GM19468 (cell line): ENCODE measurements at regions not wholly inside any gene's neighbourhood (a gene's known extent, or its start where the extent isn't known, plus 50 kb on each side); places are given as distances from the start of the nearest gene placed in this dataset.
"Not testable (repeated sequence)": the region's sequence is repeated elsewhere in the genome, so short reads cannot be mapped to it uniquely, and the experiment has no call there.

Experiments used
- ATAC-seq: cut with Tn5 transposase; IDR thresholded peaks from one replicate; pipeline ENCODE4 v1.9.1; 2021; ENCODE audit warnings: mild to moderate bottlenecking, moderate library complexity, moderate number of reproducible peaks; ENCODE audit not compliant: unreplicated experiment; ENCODE audit errors: extremely low read depth

DNA sequence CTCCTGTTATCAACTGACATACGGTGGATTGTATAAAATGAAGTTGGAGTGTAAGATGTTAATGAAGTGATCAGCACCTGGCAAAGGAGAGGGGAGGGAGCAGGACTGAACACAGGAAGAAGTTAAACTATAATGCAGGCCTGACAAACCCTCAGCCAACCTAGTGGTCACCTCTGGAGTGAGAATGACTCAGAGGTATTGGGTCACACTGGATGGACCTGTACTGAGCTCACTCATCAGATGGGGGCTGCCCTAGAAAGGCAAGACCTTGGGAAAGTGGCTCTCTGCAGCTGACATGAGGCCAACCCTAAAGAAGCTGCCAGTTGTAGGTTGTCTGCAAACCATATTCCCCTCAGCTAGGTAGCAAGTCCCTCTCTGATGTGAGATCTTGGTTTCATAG lies 193.3 kb upstream of the HTR1E start:
- no peak for ATAC-seq

DNA sequence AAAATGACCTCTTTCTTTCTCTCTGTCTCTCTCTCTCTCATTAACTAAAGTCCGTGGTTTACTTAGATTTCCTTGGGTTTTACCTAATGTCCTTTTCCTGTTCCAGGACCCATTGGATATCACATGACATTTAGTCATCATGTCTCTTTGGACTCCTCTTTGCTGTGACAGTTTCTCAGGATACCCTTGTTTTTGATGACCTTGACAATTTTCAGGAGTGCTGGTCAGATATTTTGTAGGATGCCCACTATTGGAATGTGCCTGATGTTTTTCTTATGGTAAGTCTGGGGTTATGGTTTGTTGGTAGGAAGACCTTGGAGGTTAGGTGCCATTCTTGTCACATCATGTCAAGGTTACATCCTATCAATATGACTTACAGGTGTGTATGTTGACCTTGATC lies 199.2 kb upstream of the HTR1E start:
- ATAC-seq: no peak

GRCh38 chr6:86731631-86732030 lies 205.7 kb upstream of the HTR1E start:
- ATAC-seq: not testable (repeated sequence)

DNA sequence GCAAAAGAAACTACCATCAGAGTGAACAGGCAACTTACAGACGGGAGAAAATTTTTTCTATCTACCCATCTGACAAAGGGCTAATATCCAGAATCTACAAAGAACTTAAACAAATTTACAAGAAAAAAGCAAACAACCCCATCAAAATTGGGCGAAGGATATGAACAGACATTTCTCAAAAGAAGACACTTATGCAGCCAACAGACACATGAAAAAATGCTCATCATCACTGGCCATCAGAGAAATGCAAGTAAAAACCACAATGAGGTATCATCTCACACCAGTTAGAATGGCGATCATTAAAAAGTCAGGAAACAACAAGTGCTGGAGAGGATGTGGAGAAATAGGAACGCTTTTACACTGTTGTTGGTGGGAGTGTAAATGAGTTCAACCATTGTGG lies 206.6 kb upstream of the HTR1E start:
- ATAC-seq: not testable (repeated sequence)

GRCh38 chr6:86730216-86730615 lies 207.1 kb upstream of the HTR1E start:
- no peak for ATAC-seq

DNA sequence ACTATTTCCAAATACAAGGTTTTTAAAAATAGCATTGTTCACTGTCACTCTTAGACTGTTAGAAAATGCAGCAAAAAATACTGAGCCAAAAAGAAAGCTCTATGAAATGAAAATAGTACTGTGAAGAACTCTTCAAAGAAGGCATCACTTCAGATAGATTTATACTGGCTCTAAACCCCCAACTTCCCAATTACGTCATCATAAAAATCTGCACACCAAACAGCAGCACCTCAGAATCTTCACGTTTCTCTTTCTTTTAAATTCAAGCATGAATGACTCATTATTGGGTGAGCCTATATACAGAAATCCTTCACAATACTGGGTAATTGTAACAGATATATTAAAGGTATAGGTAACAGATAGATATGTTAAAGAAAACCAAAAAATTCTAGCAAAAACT lies 208.4 kb upstream of the HTR1E start:
- ATAC-seq: no peak

DNA sequence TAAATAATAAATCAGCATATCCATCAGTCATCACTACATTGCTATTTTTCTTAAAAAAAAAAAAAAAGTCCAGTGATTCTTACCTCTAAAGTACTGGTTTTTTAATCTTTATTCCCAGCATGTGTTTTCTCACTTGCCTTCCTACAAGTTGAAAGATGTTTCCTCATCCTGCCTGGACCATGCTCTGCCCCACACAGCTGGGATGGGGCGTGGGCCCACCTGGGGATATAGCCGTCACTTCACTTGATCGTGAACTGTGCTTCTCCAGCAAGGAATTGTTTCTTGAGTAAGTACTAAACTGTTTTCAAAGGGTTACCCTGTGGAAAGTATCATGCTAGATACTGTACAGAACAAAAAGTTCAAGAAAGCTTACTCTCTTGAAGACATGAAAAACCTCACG lies 212.6 kb upstream of the HTR1E start:
- no peak for ATAC-seq

GRCh38 chr6:86723729-86724128 lies 213.6 kb upstream of the HTR1E start:
- ATAC-seq: no peak

DNA sequence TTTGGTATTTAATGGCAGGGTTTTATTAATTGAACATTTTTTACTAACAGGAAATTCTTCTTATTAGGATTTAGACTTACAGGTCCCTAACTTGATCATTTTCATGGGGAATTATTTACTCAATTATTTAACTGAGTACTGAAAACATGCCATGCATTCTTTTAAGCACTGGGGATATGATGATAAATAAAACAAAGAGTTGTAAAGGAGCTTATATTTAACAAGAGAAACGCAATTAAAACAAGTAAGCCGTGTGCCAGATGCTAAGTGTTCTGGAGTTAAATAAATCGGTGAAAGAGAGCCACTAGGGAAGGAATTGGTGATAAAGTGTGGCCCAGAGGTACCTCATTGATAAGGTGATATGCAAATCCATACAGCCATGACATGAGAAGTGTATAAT lies 214.2 kb upstream of the HTR1E start:
- ATAC-seq: no peak

GRCh38 chr6:86722131-86722530 lies 215.2 kb upstream of the HTR1E start:
- no peak for ATAC-seq

GRCh38 chr6:86715676-86716075 lies 221.7 kb upstream of the HTR1E start:
- no peak for ATAC-seq

DNA sequence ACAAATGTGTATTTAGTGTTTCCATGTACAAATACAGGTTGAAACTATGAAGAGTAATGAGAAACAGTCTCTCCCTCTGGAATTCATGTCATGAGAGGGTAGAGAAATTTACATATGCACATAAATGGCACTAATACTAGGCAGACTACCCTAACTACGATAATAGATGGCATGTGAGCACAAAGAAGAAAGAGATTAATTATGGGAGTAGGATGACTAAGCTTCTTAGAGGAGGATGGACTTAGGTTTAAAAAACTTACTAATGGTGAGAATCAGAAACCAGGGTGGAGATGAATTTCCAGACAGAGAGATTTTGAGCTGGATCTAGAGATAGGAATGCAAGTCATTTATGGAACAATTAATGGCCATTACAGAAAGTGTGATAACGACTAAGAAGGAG lies 225.3 kb upstream of the HTR1E start:
- ATAC-seq: no peak

DNA sequence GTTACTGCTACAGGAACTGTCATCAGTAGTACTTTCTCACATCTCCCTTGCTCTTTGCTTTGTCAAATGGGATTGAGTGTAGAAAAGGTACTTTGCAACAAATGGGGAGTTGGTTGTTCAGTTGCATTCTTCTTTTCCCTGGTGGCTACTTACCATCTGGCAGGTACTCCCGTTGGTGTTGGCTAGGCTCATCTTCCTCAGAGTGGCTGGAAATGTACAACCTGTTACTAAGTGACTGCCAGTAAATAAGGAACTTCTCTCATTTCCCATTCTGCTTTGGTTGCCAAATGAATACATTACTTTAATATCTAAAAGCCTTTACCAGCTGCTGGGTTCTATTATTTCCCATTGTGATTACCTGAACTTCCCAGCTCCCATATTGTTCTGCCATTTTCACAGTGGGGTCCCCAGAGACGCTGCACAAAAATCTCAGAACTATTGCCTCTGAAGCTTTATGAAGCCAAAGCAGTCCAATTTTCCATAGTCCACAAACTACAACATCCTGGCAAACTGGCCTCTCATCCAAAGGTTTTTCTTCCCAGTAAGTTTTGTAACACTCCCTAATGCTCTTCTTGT lies 229.7 kb upstream of the HTR1E start:
- no peak for ATAC-seq

DNA sequence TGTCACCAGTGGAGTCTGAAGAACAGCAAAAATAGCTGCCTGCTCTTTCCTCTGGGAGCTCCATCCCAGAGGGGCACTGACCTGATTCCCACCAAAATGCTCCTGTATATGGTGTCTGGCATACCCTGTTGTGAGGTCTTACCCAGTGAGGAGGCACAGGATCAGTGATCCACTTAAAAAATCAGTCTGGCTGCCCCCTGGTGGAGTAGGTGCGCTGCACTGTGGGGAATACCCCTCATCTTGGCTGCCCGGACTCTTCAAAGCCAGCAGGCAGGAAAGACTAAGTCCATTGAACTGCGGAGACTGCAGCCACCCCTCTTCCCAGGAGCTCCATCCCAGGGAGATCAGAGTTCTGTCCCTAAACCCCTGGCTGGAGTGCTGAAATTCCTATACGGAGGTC lies 230.9 kb upstream of the HTR1E start:
- no peak for ATAC-seq

DNA sequence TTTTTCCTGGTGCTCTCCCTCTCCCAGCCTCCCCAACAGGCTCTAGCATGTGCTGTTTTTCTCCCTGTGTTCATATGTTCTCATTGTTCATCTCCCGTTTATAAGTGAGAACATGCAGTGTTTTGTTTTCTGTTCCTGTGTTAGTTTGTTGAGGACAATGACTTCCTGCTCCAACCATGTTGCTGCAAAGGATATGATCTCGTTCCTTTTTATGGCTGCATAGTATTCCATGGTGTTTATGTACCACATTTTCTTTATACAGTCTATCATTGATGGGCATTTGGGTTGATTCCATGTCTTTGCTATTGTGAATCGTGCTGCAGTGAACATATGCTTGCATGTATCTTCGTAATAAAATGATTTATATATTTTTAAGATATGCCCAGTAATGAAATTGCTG lies 236.1 kb upstream of the HTR1E start:
- ATAC-seq: not testable (repeated sequence)

DNA sequence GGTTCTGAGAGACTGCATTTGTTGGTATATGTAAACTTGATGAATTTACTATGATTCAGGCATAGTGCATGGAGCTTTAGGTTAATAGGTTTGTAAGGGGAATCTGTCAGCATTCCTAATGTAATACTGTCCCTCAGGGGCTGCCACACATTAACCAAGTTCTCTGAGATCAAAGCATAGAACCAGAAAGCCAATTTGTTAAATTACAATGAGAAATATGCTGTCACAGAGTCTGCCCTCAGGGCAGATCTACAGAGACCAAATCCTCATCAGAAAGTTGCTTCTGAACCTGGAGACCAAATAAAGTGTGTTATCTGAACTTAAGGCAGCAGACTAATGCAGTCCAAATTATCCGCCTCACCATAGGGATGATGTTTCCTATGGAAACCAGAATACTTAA lies 250.8 kb upstream of the HTR1E start:
- no peak for ATAC-seq

DNA sequence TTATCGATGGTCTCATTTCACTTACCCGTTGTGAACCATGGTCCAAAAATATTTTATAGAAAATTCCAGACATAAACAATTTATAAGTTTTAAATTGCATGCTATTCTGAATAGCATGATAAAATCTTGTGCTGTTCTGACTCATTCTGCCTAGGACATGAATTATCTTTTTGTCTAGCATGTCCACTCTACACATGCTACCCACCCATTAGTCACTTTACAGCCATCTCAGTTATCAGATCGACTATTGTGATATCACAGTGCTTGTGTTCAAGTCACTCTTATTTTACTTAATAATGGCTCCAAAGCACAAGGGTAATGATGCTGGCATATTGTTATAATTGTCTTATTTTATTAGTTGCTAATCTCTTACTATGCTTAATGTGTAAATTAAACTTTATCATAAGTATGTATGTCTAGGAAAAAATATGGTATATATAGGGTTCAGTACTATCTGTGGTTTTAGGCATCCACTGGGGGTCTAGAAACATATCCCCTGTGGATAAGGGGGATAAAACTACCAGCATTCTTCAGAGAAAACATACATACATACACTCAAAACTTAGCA lies 252.0 kb upstream of the HTR1E start:
- ATAC-seq: no peak

DNA sequence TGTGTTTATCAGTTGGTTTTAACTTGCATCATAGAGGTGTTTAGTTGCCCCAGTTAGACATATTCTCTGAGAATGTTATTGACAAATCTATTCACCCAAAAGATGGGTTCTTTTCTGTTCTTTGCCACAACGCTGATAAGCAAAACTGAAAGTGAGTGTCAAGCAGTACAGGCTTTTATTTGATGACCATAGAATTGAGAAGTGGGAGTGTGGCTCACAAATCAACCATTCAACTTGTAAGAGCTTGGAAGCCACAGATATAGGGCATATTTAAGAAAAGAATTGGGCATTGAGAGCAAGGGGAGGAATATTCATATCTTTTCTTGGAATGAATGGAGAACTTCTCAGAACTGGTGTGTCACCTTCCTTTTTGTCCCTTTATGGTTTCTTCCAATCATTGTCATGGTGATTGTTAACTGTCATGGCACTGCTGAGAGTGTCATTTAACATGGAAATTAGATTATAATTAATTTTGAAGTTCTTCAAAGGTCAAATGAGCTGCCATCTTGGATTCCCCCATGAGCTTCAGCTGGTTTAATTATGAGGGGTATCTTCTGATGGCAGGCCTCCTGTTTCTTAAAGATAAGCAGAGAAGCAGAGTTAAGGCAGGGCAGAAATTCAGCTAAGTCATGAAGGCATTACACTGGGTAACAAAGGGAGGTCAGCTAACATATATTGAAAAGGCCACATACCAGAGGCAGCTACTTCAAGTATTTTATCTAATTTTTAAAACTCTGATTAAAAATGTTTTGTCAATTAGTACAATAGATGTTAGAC lies 254.0 kb upstream of the HTR1E start:
- no peak for ATAC-seq

GRCh38 chr6:86682297-86682696 lies 255.0 kb upstream of the HTR1E start:
- ATAC-seq: no peak

GRCh38 chr6:86681140-86681539 lies 256.2 kb upstream of the HTR1E start:
- not testable (repeated sequence) for ATAC-seq

DNA sequence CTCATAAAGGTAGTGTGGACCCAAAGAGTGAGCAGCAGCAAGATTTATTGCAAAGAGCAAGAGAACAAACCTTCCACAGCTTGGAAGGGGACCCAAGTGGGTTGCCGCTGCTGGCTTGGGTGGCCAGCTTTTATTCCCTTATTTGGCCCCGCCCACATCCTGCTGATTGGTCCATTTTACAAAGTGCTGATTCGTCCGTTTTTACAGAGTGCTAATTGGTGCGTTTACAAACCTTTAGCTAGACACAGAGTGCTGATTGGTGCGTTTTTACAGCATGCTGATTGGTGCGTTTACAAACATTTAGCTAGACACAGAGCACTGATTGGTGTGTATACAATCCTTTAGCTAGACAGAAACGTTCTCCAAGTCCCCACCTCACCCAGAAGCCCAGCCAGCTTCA lies 265.2 kb upstream of the HTR1E start:
- ATAC-seq: not testable (repeated sequence)

GRCh38 chr6:86657192-86657591 lies 280.1 kb upstream of the HTR1E start:
- no peak for ATAC-seq
